Neural cell (in vitro differentiated cells): ENCODE measurements at regions not wholly inside any gene's neighbourhood (a gene's known extent, or its start where the extent isn't known, plus 50 kb on each side); places are given as distances from the start of the nearest gene placed in this dataset.

ENCODE experiments used
- H2AFZ ChIP-seq: fragments of 200-600, 300-800 bp; sonication (generic), shearing (Covaris generic); 2 replicates; pipeline ENCODE4 v1.6.0; 2014; ENCODE audit warnings: low read depth, mild to moderate bottlenecking, antibody characterized with exemption, low read length, moderate library complexity
- H3F3A ChIP-seq: fragments of 200-600 bp; shearing (Covaris generic); 2 replicates; pipeline ENCODE4 v1.6.1; 2016; ENCODE audit warnings: mild to moderate bottlenecking, moderate library complexity, mixed read lengths, antibody characterized with exemption, low read length; ENCODE audit not compliant: insufficient read depth, poor library complexity, severe bottlenecking
- H3K27ac ChIP-seq: fragments of 200-600, 300-800 bp; sonication (generic), shearing (Covaris generic); 2 replicates; pipeline ENCODE4 v1.5.1; 2014; ENCODE audit warnings: mild to moderate bottlenecking, low read length, moderate library complexity
- H3K27me3 ChIP-seq: fragments of 300-800, 200-600 bp; sonication (generic), shearing (Covaris generic); 2 replicates; pipeline ENCODE4 v1.6.0; 2014; ENCODE audit warnings: mild to moderate bottlenecking, low read depth, low read length, moderate library complexity; ENCODE audit not compliant: insufficient read depth
- H3K36me3 ChIP-seq: fragments of 300-800, 200-600 bp; sonication (generic), shearing (Covaris generic); 2 replicates; pipeline ENCODE4 v1.5.1; 2014; ENCODE audit warnings: mild to moderate bottlenecking, antibody characterized with exemption, low read length, moderate library complexity; ENCODE audit not compliant: insufficient read depth
- H3K4me2 ChIP-seq: fragments of 300-800, 200-600 bp; sonication (generic), shearing (Covaris generic); 2 replicates; pipeline ENCODE4 v1.6.0; 2014; ENCODE audit warnings: mild to moderate bottlenecking, low read length
- H3K4me3 ChIP-seq: fragments of 300-800, 200-600 bp; sonication (generic), shearing (Covaris generic); 2 replicates; pipeline ENCODE4 v1.5.1; 2014; ENCODE audit warnings: mild to moderate bottlenecking, low read length, moderate library complexity
- H3K79me2 ChIP-seq: fragments of 200-600 bp; shearing (Covaris generic); replicated peaks from 2 replicates; pipeline ENCODE4 v1.6.0; 2014; ENCODE audit warnings: mild to moderate bottlenecking, low read length, moderate library complexity; ENCODE audit not compliant: insufficient read depth
- H3K9ac ChIP-seq: fragments of 300-800, 200-600 bp; sonication (generic), shearing (Covaris generic); 2 replicates; pipeline ENCODE4 v1.6.1; 2016; ENCODE audit warnings: mild to moderate bottlenecking, low read length, mixed read lengths
- H3K9me2 ChIP-seq: fragments of 200-600 bp; shearing (Covaris generic); 2 replicates; pipeline ENCODE4 v1.6.1; 2016; ENCODE audit warnings: mild to moderate bottlenecking, low read length, mixed read lengths; ENCODE audit not compliant: insufficient read depth
- H3K9me3 ChIP-seq: fragments of 200-600, 300-800 bp; sonication (generic), shearing (Covaris generic); 2 replicates; pipeline ENCODE4 v1.6.1; 2016; ENCODE audit warnings: mild to moderate bottlenecking, mixed run types, low read length, moderate library complexity, mixed read lengths
- H4K20me1 ChIP-seq: fragments of 200-600 bp; shearing (Covaris generic); 2 replicates; pipeline ENCODE4 v1.6.1; 2016; ENCODE audit warnings: mild to moderate bottlenecking, mixed run types; ENCODE audit not compliant: insufficient read depth
- EP300 ChIP-seq: fragments of 450-650 bp; conservative IDR thresholded peaks from 2 replicates; pipeline ENCODE4 v1.6.1; 2014; ENCODE audit warnings: antibody characterized with exemption, mild to moderate bottlenecking, moderate library complexity; ENCODE audit not compliant: poor library complexity, severe bottlenecking
- EZH2 ChIP-seq: fragments of 200-600, 300-800 bp; shearing (Covaris generic), sonication (generic); IDR thresholded peaks from 2 replicates; pipeline ENCODE4 v1.6.1; 2014; ENCODE audit warnings: antibody characterized with exemption, low read length, borderline replicate concordance, mild to moderate bottlenecking; ENCODE audit not compliant: insufficient read depth, poor library complexity, severe bottlenecking
- MXI1 ChIP-seq: fragments of 450-650 bp; conservative IDR thresholded peaks from 2 replicates; pipeline ENCODE4 v1.6.1; 2014; ENCODE audit warnings: antibody characterized with exemption, mild to moderate bottlenecking; ENCODE audit not compliant: poor library complexity, severe bottlenecking
- POLR2AphosphoS5 ChIP-seq: IDR thresholded peaks from 2 replicates; pipeline ENCODE4 v1.6.1; 2012
- RAD21 ChIP-seq: fragments of 450-650 bp; conservative IDR thresholded peaks from 2 replicates; pipeline ENCODE4 v1.6.1; 2014; ENCODE audit warnings: antibody characterized with exemption, mild to moderate bottlenecking, moderate library complexity
- REST ChIP-seq: IDR thresholded peaks from 2 replicates; pipeline ENCODE4 v1.6.1; 2012; ENCODE audit warnings: borderline replicate concordance
- SMC3 ChIP-seq: fragments of 450-650 bp; conservative IDR thresholded peaks from 2 replicates; pipeline ENCODE4 v1.6.1; 2014; ENCODE audit warnings: antibody characterized with exemption, mild to moderate bottlenecking, moderate library complexity; ENCODE audit not compliant: poor library complexity
- TAF1 ChIP-seq: IDR thresholded peaks from 2 replicates; pipeline ENCODE4 v1.6.1; 2012; ENCODE audit warnings: low read depth
- TF ChIP-seq, protein P1 (sequence below): fragments of 450-650 bp; IDR thresholded peaks from 2 replicates; pipeline ENCODE4 v1.5.1; 2014; ENCODE audit warnings: antibody characterized with exemption, mild to moderate bottlenecking, moderate library complexity; ENCODE audit not compliant: poor library complexity, severe bottlenecking

GRCh38 chr11:95702526-95702925, 87.1 kb downstream of the FAM76B start:
- Histone ChIP-seq H3K9ac (no peak overlapping the region), H4K20me1 (no peaks in the 10 kb centered on the region), H3K27ac (no peak overlapping the region), H3F3A (no peaks in the 10 kb centered on the region), H3K4me3 (no peak overlapping the region), H3K4me2 (no peak overlapping the region), H2AFZ (no peak overlapping the region), H3K36me3 (no peaks in the 10 kb centered on the region), H3K9me3 (no peaks in the 10 kb centered on the region), H3K79me2 (no peaks in the 10 kb centered on the region), H3K27me3 (no peaks in the 10 kb centered on the region), H3K9me2 (no peaks in the 10 kb centered on the region)
- TF ChIP-seq, protein P1, sequence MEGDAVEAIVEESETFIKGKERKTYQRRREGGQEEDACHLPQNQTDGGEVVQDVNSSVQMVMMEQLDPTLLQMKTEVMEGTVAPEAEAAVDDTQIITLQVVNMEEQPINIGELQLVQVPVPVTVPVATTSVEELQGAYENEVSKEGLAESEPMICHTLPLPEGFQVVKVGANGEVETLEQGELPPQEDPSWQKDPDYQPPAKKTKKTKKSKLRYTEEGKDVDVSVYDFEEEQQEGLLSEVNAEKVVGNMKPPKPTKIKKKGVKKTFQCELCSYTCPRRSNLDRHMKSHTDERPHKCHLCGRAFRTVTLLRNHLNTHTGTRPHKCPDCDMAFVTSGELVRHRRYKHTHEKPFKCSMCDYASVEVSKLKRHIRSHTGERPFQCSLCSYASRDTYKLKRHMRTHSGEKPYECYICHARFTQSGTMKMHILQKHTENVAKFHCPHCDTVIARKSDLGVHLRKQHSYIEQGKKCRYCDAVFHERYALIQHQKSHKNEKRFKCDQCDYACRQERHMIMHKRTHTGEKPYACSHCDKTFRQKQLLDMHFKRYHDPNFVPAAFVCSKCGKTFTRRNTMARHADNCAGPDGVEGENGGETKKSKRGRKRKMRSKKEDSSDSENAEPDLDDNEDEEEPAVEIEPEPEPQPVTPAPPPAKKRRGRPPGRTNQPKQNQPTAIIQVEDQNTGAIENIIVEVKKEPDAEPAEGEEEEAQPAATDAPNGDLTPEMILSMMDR, result no peak
- TF ChIP-seq EZH2, result no peak
- no peak for TF ChIP-seq SMC3
- TF ChIP-seq MXI1, result no peak
- no peak for TF ChIP-seq POLR2AphosphoS5
- TF ChIP-seq REST, result no peak
- TF ChIP-seq TAF1, result no peak
- no peak for TF ChIP-seq RAD21
- no peak for TF ChIP-seq EP300

- TF ChIP-seq RAD21 (no peak), POLR2AphosphoS5 (no peak), SMC3 (no peak), EP300 (no peak), MXI1 (no peak), REST (no peak), TAF1 (no peak), EZH2 (no peak)
- TF ChIP-seq, protein P1, result no peak
Observed at GRCh38 chr11:95700471-95700817, 89.1 kb downstream of the FAM76B start.

More at GRCh38 chr11:95700471-95700817, 89.1 kb downstream of the FAM76B start:
- no peaks in the 10 kb centered on the region for H3K9me3 ChIP-seq
- no peaks in the 10 kb centered on the region for H3K79me2 ChIP-seq
- H3K27ac ChIP-seq, result no peak overlapping the region
- H3K36me3 ChIP-seq, result no peaks in the 10 kb centered on the region
- H3K9ac ChIP-seq, result no peak overlapping the region
- H3K4me3 ChIP-seq, result no peak overlapping the region
- no peaks in the 10 kb centered on the region for H3F3A ChIP-seq
- no peaks in the 10 kb centered on the region for H3K27me3 ChIP-seq
- H3K9me2 ChIP-seq, result no peaks in the 10 kb centered on the region
- no peak overlapping the region for H3K4me2 ChIP-seq
- H4K20me1 ChIP-seq, result no peaks in the 10 kb centered on the region
- H2AFZ ChIP-seq, result no peak overlapping the region
